H1 (cell line): ENCODE measurements at regions not wholly inside any gene's neighbourhood (a gene's known extent, or its start where the extent isn't known, plus 50 kb on each side); places are given as distances from the start of the nearest gene placed in this dataset.

Source experiments
- CTCF ChIA-PET: fragments of 300-600 bp; sonication (Branson Sonifier 250); formaldehyde crosslinking; loops from one replicate; lab custom pipeline; 2021; ENCODE audit not compliant: partially characterized antibody; lab: Charles Lee
- POLR2A ChIA-PET: fragments of 300-600 bp; sonication (Branson Sonifier 250); formaldehyde crosslinking; loops from one replicate; lab custom pipeline; 2021; ENCODE audit warnings: inconsistent platforms; ENCODE audit not compliant: partially characterized antibody; lab: Charles Lee
- DNase-seq, 2 experiments: peaks; one replicate each; pipeline versions ENCODE4 v3.0.0 to v3.0.0-alpha.2; 2010 to 2022; ENCODE audit warnings: low spot score in 2 of 2, low read depth in 1 of 2, mixed read lengths in 1 of 2
- FAIRE-seq: peaks from 2 replicates; lab custom pipeline; 2011; peaks lifted over from hg19 to GRCh38; lab: Jason Lieb, UNC
- H2AFZ ChIP-seq: 2 replicates; pipeline ENCODE4 v1.8.1; 2012; ENCODE audit warnings: low read length, inconsistent platforms
- H2AK5ac ChIP-seq: 2 replicates; pipeline ENCODE4 v1.6.1; 2013; ENCODE audit warnings: low read depth, low read length
- H2BK120ac ChIP-seq: replicated peaks from 2 replicates; pipeline ENCODE3; 2013; ENCODE audit warnings: low read depth, low read length, inconsistent platforms
- H2BK12ac ChIP-seq: 2 replicates; pipeline ENCODE4 v1.6.1; 2013; ENCODE audit warnings: low read depth, low read length
- H2BK15ac ChIP-seq: 2 replicates; pipeline ENCODE4 v1.6.1; 2013; ENCODE audit warnings: low read length
- H2BK20ac ChIP-seq: 2 replicates; pipeline ENCODE4 v1.6.1; 2013; ENCODE audit warnings: low read length
- H2BK5ac ChIP-seq: 2 replicates; pipeline ENCODE4 v1.6.1; 2013; ENCODE audit warnings: low read depth, low read length
- H3K14ac ChIP-seq: 2 replicates; pipeline ENCODE4 v1.6.1; 2013; ENCODE audit warnings: inconsistent platforms; ENCODE audit not compliant: insufficient read length
- H3K18ac ChIP-seq: 2 replicates; pipeline ENCODE4 v1.6.1; 2013; ENCODE audit warnings: low read length; ENCODE audit errors: extremely low read depth
- H3K23ac ChIP-seq: 2 replicates; pipeline ENCODE4 v1.6.1; 2013; ENCODE audit warnings: inconsistent platforms; ENCODE audit not compliant: insufficient read length
- H3K23me2 ChIP-seq: 2 replicates; pipeline ENCODE4 v1.6.1; 2013; ENCODE audit warnings: low read depth, low read length
- H3K27ac ChIP-seq: 2 replicates; pipeline ENCODE4 v1.6.1; 2011; ENCODE audit warnings: low read depth, low read length, inconsistent platforms
- H3K27me3 ChIP-seq, 4 experiments: replicated peaks in 1 of 4; 1 replicate in 1 of 4; 2 replicates in 3 of 4; pipeline versions ENCODE4 v1.6.1 to v1.8.1; 2011 to 2013; ENCODE audit warnings: low read length in 3 of 4, mild to moderate bottlenecking in 3 of 4, inconsistent platforms in 2 of 4, mixed read lengths in 2 of 4, moderate library complexity in 1 of 4; ENCODE audit not compliant: control insufficient read depth in 3 of 4, insufficient read depth in 3 of 4; ENCODE audit errors: extremely low read depth in 1 of 4
- H3K36me3 ChIP-seq, 4 experiments: 2 replicates each; pipeline versions ENCODE4 v1.6.1 to v1.8.1; 2011 to 2013; ENCODE audit warnings: mild to moderate bottlenecking in 4 of 4, low read length in 3 of 4, moderate library complexity in 2 of 4, control low read depth in 1 of 4, inconsistent platforms in 1 of 4; ENCODE audit not compliant: insufficient read depth in 4 of 4, control insufficient read depth in 2 of 4
- H3K4ac ChIP-seq: replicated peaks from 2 replicates; pipeline ENCODE3; 2013; ENCODE audit warnings: low read length, low read depth, mixed read lengths, inconsistent platforms; ENCODE audit not compliant: insufficient read length
- H3K4me1 ChIP-seq, 4 experiments: replicated peaks in 1 of 4; 1 replicate in 1 of 4; 2 replicates in 3 of 4; pipeline versions ENCODE4 v1.6.1 to v1.8.1; 2011 to 2013; ENCODE audit warnings: low read length in 3 of 4, inconsistent platforms in 2 of 4, mixed read lengths in 1 of 4; ENCODE audit not compliant: insufficient read depth in 4 of 4, control insufficient read depth in 3 of 4
- H3K4me2 ChIP-seq, 2 experiments: 2 replicates each; pipeline versions ENCODE4 v1.6.1 to v1.8.1; 2011 to 2013; ENCODE audit warnings: low read depth in 2 of 2, low read length in 2 of 2, control low read depth in 1 of 2, inconsistent platforms in 1 of 2, mild to moderate bottlenecking in 1 of 2; ENCODE audit not compliant: insufficient read depth in 1 of 2
- H3K4me3 ChIP-seq, 4 experiments: fragments of 200-600, 300-600 bp in 1 of 4; sonication (generic), shearing (Covaris generic), sonication (Bioruptor Twin) in 1 of 4; 2 replicates each; pipeline versions ENCODE4 v1.5.1 to v1.8.1; 2011 to 2016; ENCODE audit warnings: low read length in 4 of 4, low read depth in 3 of 4, control low read depth in 2 of 4, inconsistent platforms in 2 of 4, mild to moderate bottlenecking in 2 of 4, mixed read lengths in 1 of 4, moderate library complexity in 1 of 4; ENCODE audit not compliant: insufficient read depth in 2 of 4; ENCODE audit errors: extremely low read depth in 1 of 4
- H3K56ac ChIP-seq: replicated peaks from 2 replicates; pipeline ENCODE3; 2013; ENCODE audit warnings: low read depth, mild to moderate bottlenecking, mixed read lengths, low read length, inconsistent platforms; ENCODE audit not compliant: insufficient read length
- H3K79me1 ChIP-seq: 2 replicates; pipeline ENCODE4 v1.6.1; 2013; ENCODE audit warnings: low read depth, low read length, control low read depth
- H3K79me2 ChIP-seq, 2 experiments: 2 replicates each; pipeline versions ENCODE4 v1.6.1 to v1.8.1; 2012 to 2013; ENCODE audit warnings: low read length in 2 of 2, mild to moderate bottlenecking in 2 of 2, inconsistent platforms in 1 of 2; ENCODE audit not compliant: insufficient read depth in 2 of 2, control insufficient read depth in 1 of 2
- H3K9ac ChIP-seq, 4 experiments: replicated peaks in 1 of 4; 1 replicate in 1 of 4; 2 replicates in 3 of 4; pipeline versions ENCODE4 v1.6.1 to v1.8.1; 2011 to 2013; ENCODE audit warnings: low read depth in 3 of 4, low read length in 3 of 4, control low read depth in 2 of 4, mild to moderate bottlenecking in 2 of 4, moderate library complexity in 2 of 4, inconsistent platforms in 1 of 4; ENCODE audit errors: extremely low read depth in 1 of 4
- H3K9me3 ChIP-seq, 2 experiments: 2 replicates each; pipeline versions ENCODE4 v1.6.1 to v1.8.1; 2012 to 2013; ENCODE audit warnings: mild to moderate bottlenecking in 2 of 2, moderate library complexity in 2 of 2, control low read depth in 1 of 2, inconsistent platforms in 1 of 2, low read depth in 1 of 2, low read length in 1 of 2, mixed read lengths in 1 of 2; ENCODE audit not compliant: insufficient read depth in 2 of 2
- H4K20me1 ChIP-seq, 2 experiments: replicated peaks in 1 of 2; 2 replicates each; pipeline versions ENCODE3 to v1.8.1; 2011 to 2013; ENCODE audit warnings: inconsistent platforms in 2 of 2, low read length in 2 of 2, mild to moderate bottlenecking in 1 of 2; ENCODE audit not compliant: insufficient read depth in 2 of 2, control insufficient read depth in 1 of 2
- H4K5ac ChIP-seq: 2 replicates; pipeline ENCODE4 v1.6.1; 2013; ENCODE audit warnings: low read length, low read depth, mixed read lengths, inconsistent platforms; ENCODE audit not compliant: insufficient read length
- H4K8ac ChIP-seq: 2 replicates; pipeline ENCODE4 v1.8.0; 2013; ENCODE audit warnings: mild to moderate bottlenecking, moderate library complexity, low read length, inconsistent platforms; ENCODE audit not compliant: insufficient read depth; ENCODE audit errors: extremely low read depth
- H4K91ac ChIP-seq: replicated peaks from 2 replicates; pipeline ENCODE3; 2013; ENCODE audit warnings: low read length, mixed read lengths, inconsistent platforms; ENCODE audit not compliant: insufficient read length
- BACH1 ChIP-seq: IDR thresholded peaks from 2 replicates; pipeline ENCODE4 v1.6.1; 2012; ENCODE audit warnings: low read length, improper control_type of control experiment
- CHD1 ChIP-seq: IDR thresholded peaks from 2 replicates; pipeline ENCODE4 v1.6.1; 2012; ENCODE audit warnings: low read depth, low read length, improper control_type of control experiment
- EP300 ChIP-seq, 2 experiments: IDR thresholded peaks; 1 replicate in 1 of 2; 2 replicates in 1 of 2; pipeline ENCODE4 v1.6.1; 2011 to 2012; ENCODE audit warnings: low read depth in 2 of 2, low read length in 2 of 2, mild to moderate bottlenecking in 2 of 2, borderline replicate concordance in 1 of 2, inconsistent platforms in 1 of 2, moderate library complexity in 1 of 2
- HDAC2 ChIP-seq, 2 experiments: fragments of 300-600 bp in 1 of 2; sonication (generic) in 1 of 2; IDR thresholded peaks; 2 replicates each; pipeline ENCODE4 v1.6.1; 2011 to 2012; ENCODE audit warnings: low read depth in 2 of 2, low read length in 2 of 2, mild to moderate bottlenecking in 2 of 2, moderate library complexity in 2 of 2, borderline replicate concordance in 1 of 2, inconsistent platforms in 1 of 2
- PHF8 ChIP-seq: fragments of 200-600 bp; sonication (generic); conservative IDR thresholded peaks from 2 replicates; pipeline ENCODE4 v1.7.1; 2012; ENCODE audit warnings: low read depth, mild to moderate bottlenecking, inconsistent platforms, low read length, moderate library complexity
- SIN3A ChIP-seq, 2 experiments: IDR thresholded peaks in 1 of 2; conservative IDR thresholded peaks in 1 of 2; 2 replicates each; pipeline ENCODE4 v1.6.1; 2011 to 2012; ENCODE audit warnings: low read length in 2 of 2, improper control_type of control experiment in 1 of 2, low read depth in 1 of 2, mild to moderate bottlenecking in 1 of 2
- SP4 ChIP-seq: IDR thresholded peaks from 2 replicates; pipeline ENCODE4 v1.6.1; 2012; ENCODE audit warnings: low read length, inconsistent platforms
- SRF ChIP-seq: IDR thresholded peaks from 2 replicates; pipeline ENCODE4 v1.6.1; 2011; ENCODE audit warnings: mild to moderate bottlenecking, low read depth, low read length, moderate library complexity
- TAF1 ChIP-seq: IDR thresholded peaks from 2 replicates; pipeline ENCODE4 v1.6.1; 2011; ENCODE audit warnings: mild to moderate bottlenecking, low read depth, low read length
- TBP ChIP-seq: IDR thresholded peaks from 2 replicates; pipeline ENCODE4 v1.6.1; 2011; ENCODE audit warnings: low read depth, low read length, improper control_type of control experiment
- ZNF274 ChIP-seq: IDR thresholded peaks from 2 replicates; pipeline ENCODE4 v1.7.0; 2012; ENCODE audit warnings: low read length, borderline replicate concordance; ENCODE audit errors: extremely low read depth
- WGBS, 2 experiments: shearing (Covaris generic) in 1 of 2; methylation state at CpG; one replicate each; pipeline versions ENCODE4 v1.1.6 to v1.1.7; 2013 to 2015; ENCODE audit warnings: low lambda C conversion rate in 2 of 2, mixed read lengths in 2 of 2, inconsistent platforms in 1 of 2, low coverage in 1 of 2, missing lambda C conversion rate in 1 of 2; ENCODE audit not compliant: insufficient replicate concordance in 2 of 2, insufficient coverage in 1 of 2, insufficient read length in 1 of 2; ENCODE audit errors: extremely low coverage in 1 of 2, missing lambda C conversion rate in 1 of 2; 5-methylcytosine and 5-hydroxymethylcytosine counted together
- TF ChIP-seq, protein P1 (sequence below), 3 experiments: IDR thresholded peaks; 1 replicate in 2 of 3; 2 replicates in 1 of 3; pipeline versions ENCODE4 v1.5.1 to v1.6.1; 2011; ENCODE audit warnings: low read length in 3 of 3, mild to moderate bottlenecking in 3 of 3, inconsistent platforms in 2 of 3, low read depth in 1 of 3, moderate library complexity in 1 of 3; ENCODE audit not compliant: insufficient read depth in 1 of 3; ENCODE audit errors: control extremely low read depth in 1 of 3

DNA sequence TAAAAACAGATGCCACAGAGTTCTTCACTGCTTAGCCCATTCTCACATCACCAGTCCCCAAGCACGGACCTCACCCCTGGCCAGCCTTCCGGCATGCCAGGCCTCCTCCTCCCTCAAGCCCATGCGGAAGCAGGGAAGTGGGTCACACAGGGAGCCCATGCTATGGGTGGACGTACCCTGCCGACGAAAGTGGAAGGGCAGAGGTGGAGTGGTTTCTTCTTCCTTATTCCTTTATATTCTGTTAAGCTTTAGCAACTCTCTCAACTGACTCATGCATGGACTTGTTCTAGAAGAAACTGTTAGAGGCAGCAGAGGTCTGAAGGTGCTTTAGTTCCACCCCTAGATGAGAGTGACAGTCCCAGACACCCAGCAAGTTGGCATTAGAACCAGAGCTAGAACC, 118.6 kb downstream of the LY86 start:
- Histone ChIP-seq H2AK5ac (no peak overlapping the region), H4K5ac (no peak overlapping the region), H2BK5ac (no peak overlapping the region), H2BK12ac (no peak overlapping the region), H4K91ac (no peak overlapping the region), H2BK20ac (no peak overlapping the region), H2BK15ac (no peak overlapping the region), H3K27me3 (no peaks in the 10 kb centered on the region), H3K9ac (no peak overlapping the region), H3K14ac (no peak overlapping the region), H3K56ac (no peak overlapping the region), H3K4me1 (peaks cover 0 to 2% (median under 1%) of the 10 kb centered on the region in 4 experiments; a peak in 3 of 7 replicates), H3K27ac (no peak overlapping the region), H4K8ac (no peak overlapping the region; the same call in 1 of the 2 replicates), H3K4me2 (no peak overlapping the region), H3K79me2 (no peaks in the 10 kb centered on the region), H2AFZ (no peak overlapping the region), H3K79me1 (no peaks in the 10 kb centered on the region), H3K4ac (no peak overlapping the region), H2BK120ac (no peak overlapping the region), H3K9me3 (no peaks in the 10 kb centered on the region), H3K36me3 (no peaks in the 10 kb centered on the region), H3K23me2 (no peaks in the 10 kb centered on the region), H3K18ac (no peak overlapping the region), H4K20me1 (no peaks in the 10 kb centered on the region), H3K23ac (no peak overlapping the region), H3K4me3 (no peak overlapping the region)
- 89% methylated on average over 6 of the region's 6 CpGs; no CpG with 5 or more reads in 1 of the 2 experiments for WGBS, 2 experiments
- CTCF ChIA-PET: interaction anchor here (1.3 to 3.0 kb wide), 3 partner anchors 11 to 14 kb away, joined by 3 to 15 read pairs (median 3); no protein-coding TSS in a partner anchor
- DNase-seq (no peak), FAIRE-seq (no peak)
- POLR2A ChIA-PET: interaction anchor here (0.5 kb wide), 1 partner anchor 390 kb away, joined by 3 read pairs; no protein-coding TSS in a partner anchor
- TF ChIP-seq PHF8 (no peak), TBP (no peak), SRF (no peak), SP4 (no peak), EP300 (IDR thresholded peaks at IDR 0.05; ENCODE audit: borderline replicate concordance in 1 of 2, low read depth in 2 of 2, low read length in 2 of 2) (no peak), TAF1 (no peak), HDAC2 (IDR thresholded peaks at IDR 0.05; ENCODE audit: borderline replicate concordance in 1 of 2, low read depth in 2 of 2, low read length in 2 of 2) (no peak), CHD1 (no peak), BACH1 (no peak), ZNF274 (no peak), SIN3A (conservative IDR thresholded peaks at IDR 0.05 in 1 of 2, IDR thresholded peaks at IDR 0.05 in 1 of 2; ENCODE audit: low read depth in 1 of 2, low read length in 2 of 2) (no peak)
- TF ChIP-seq, protein P1, sequence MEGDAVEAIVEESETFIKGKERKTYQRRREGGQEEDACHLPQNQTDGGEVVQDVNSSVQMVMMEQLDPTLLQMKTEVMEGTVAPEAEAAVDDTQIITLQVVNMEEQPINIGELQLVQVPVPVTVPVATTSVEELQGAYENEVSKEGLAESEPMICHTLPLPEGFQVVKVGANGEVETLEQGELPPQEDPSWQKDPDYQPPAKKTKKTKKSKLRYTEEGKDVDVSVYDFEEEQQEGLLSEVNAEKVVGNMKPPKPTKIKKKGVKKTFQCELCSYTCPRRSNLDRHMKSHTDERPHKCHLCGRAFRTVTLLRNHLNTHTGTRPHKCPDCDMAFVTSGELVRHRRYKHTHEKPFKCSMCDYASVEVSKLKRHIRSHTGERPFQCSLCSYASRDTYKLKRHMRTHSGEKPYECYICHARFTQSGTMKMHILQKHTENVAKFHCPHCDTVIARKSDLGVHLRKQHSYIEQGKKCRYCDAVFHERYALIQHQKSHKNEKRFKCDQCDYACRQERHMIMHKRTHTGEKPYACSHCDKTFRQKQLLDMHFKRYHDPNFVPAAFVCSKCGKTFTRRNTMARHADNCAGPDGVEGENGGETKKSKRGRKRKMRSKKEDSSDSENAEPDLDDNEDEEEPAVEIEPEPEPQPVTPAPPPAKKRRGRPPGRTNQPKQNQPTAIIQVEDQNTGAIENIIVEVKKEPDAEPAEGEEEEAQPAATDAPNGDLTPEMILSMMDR (IDR thresholded peaks at IDR 0.05; ENCODE audit: control extremely low read depth in 1 of 3, insufficient read depth in 1 of 3, low read depth in 1 of 3, low read length in 3 of 3): no peak
